Activated CD8-positive, alpha-beta T cell treated with anti-CD3 and anti-CD28 coated beads for 36 hours (primary cell): ENCODE measurements at regions not wholly inside any gene's neighbourhood (a gene's known extent, or its start where the extent isn't known, plus 50 kb on each side); places are given as distances from the start of the nearest gene placed in this dataset.

Experiments
- ATAC-seq: fragments of 200-7000 bp; cut with Tn5 transposase; one replicate; pipeline ENCODE4 v1.10.0; 2021; ENCODE audit warnings: mild to moderate bottlenecking, moderate library complexity
- CTCF ChIA-PET: fragments of 350-600 bp; sonication (Branson Sonifier 250); formaldehyde crosslinking; loops from one replicate; lab custom pipeline; 2021; ENCODE audit warnings: antibody characterized with exemption; lab: Charles Lee
- POLR2A ChIA-PET: fragments of 350-600 bp; sonication (Branson Sonifier 250); formaldehyde crosslinking; loops from one replicate; lab custom pipeline; 2021; ENCODE audit warnings: antibody characterized with exemption; lab: Charles Lee
- DNase-seq: peaks from one replicate; pipeline ENCODE4 v3.0.0-alpha.2; 2020
- H3K27ac Mint-ChIP-seq: one replicate; pipeline ENCODE4 v1.8.0; 2021; ENCODE audit warnings: mild to moderate bottlenecking, mixed read lengths
- H3K27me3 Mint-ChIP-seq: one replicate; pipeline ENCODE4 v1.8.0; 2021; ENCODE audit warnings: mixed read lengths
- H3K36me3 Mint-ChIP-seq: one replicate; pipeline ENCODE4 v1.8.0; 2021; ENCODE audit warnings: low read depth, mixed read lengths
- H3K4me1 Mint-ChIP-seq: one replicate; pipeline ENCODE4 v1.8.0; 2021; ENCODE audit warnings: low read depth, mixed read lengths
- H3K4me3 Mint-ChIP-seq: one replicate; pipeline ENCODE4 v1.8.0; 2021; ENCODE audit warnings: mild to moderate bottlenecking, moderate library complexity, mixed read lengths
- H3K9me3 Mint-ChIP-seq: one replicate; pipeline ENCODE4 v1.8.0; 2021; ENCODE audit warnings: mixed read lengths
- intact Hi-C: fragments of 100-400 bp; cut with micrococcal nuclease; formaldehyde crosslinking; loops from one replicate; pipeline ENCODE4 v1.10.0; 2022
- TF ChIP-seq, protein P1 (sequence below): fragments of 200-600 bp; IDR thresholded peaks from one replicate; pipeline ENCODE4 v1.8.0; 2022; ENCODE audit warnings: antibody characterized with exemption, mild to moderate bottlenecking

DNA sequence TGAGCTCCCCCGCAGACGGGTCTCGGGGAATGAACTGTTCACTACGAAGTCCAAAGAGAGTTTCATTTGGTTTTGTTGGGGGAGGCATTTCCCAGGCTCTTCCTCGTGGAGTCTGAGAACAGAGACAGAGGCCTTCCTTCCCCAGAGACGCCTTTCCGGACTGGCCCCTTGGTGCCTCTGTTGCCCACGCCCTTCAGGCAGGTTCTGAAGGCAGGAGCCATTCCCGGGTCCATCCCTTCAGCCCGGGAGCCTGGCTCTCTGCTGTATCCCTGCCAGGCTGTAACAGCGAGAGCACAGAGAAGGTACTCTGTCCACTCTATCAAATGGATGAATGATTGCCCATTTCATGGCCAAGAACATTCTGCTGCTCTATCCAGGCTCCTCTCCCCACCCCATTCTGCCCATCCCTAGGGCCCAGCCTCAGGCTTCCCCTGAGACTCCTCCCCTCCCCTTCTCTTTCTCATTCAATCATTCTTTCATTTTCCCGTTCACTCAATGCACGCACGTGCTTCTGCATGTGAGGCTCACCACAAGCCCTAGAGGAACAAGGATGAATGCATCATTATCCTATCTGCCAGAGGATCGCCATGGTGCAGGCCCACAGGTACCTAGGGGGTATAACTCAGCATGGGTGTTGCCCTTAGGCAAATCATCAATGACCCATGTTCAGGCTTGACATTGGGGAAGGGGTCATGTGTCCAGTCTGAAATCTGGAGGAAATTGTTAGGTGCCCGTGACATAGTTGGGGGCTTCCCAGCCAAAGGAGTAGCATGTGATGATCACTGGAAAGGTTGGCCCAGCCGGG lies 298.6 kb downstream of the ZNF536 start:
- no peak for DNase-seq
- TF ChIP-seq, protein P1, sequence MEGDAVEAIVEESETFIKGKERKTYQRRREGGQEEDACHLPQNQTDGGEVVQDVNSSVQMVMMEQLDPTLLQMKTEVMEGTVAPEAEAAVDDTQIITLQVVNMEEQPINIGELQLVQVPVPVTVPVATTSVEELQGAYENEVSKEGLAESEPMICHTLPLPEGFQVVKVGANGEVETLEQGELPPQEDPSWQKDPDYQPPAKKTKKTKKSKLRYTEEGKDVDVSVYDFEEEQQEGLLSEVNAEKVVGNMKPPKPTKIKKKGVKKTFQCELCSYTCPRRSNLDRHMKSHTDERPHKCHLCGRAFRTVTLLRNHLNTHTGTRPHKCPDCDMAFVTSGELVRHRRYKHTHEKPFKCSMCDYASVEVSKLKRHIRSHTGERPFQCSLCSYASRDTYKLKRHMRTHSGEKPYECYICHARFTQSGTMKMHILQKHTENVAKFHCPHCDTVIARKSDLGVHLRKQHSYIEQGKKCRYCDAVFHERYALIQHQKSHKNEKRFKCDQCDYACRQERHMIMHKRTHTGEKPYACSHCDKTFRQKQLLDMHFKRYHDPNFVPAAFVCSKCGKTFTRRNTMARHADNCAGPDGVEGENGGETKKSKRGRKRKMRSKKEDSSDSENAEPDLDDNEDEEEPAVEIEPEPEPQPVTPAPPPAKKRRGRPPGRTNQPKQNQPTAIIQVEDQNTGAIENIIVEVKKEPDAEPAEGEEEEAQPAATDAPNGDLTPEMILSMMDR = no peak
- intact Hi-C loops = no loop called here
- Mint-ChIP-seq H3K27me3 (peaks cover 20% of the 10 kb centered on the region), H3K36me3 (no peaks in the 10 kb centered on the region), H3K27ac (no peak overlapping the region), H3K9me3 (no peaks in the 10 kb centered on the region), H3K4me1 (no peaks in the 10 kb centered on the region), H3K4me3 (no peak overlapping the region)
- CTCF ChIA-PET = interaction anchor here (1.7 kb wide), 1 partner anchor 34 kb away, joined by 6 read pairs; no protein-coding TSS in a partner anchor
- POLR2A ChIA-PET = no interaction called here
- no peak for ATAC-seq

DNA sequence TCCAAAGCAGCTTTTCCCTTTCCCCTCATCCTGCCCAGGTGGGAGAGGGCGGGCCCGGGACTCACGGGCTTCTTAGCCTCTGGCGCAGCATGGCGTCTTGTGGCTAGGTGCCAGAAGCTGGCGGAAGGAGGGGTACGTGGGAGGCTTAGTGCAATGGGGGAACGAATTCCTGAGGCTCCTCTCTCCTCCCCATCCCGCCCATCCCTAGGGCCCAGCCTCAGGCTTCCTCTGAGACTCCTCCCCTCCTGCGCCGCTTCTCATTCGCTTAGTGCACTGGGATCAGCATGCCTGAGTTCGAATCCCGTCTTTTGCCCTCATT lies 297.8 kb downstream of the ZNF536 start:
- TF ChIP-seq, protein P1 = no peak
- DNase-seq (no peak), ATAC-seq (no peak)
- CTCF ChIA-PET = interaction anchor here (0.7 to 4.8 kb wide), 12 partner anchors 8 to 1554 kb away, joined by 3 to 35 read pairs (median 5); no protein-coding TSS in a partner anchor
- POLR2A ChIA-PET = no interaction called here
- Mint-ChIP-seq H3K9me3 (no peaks in the 10 kb centered on the region), H3K36me3 (no peaks in the 10 kb centered on the region), H3K4me1 (no peaks in the 10 kb centered on the region), H3K4me3 (no peak overlapping the region), H3K27ac (no peak overlapping the region), H3K27me3 (peaks cover 20% of the 10 kb centered on the region)
- intact Hi-C loops = no loop called here

DNA sequence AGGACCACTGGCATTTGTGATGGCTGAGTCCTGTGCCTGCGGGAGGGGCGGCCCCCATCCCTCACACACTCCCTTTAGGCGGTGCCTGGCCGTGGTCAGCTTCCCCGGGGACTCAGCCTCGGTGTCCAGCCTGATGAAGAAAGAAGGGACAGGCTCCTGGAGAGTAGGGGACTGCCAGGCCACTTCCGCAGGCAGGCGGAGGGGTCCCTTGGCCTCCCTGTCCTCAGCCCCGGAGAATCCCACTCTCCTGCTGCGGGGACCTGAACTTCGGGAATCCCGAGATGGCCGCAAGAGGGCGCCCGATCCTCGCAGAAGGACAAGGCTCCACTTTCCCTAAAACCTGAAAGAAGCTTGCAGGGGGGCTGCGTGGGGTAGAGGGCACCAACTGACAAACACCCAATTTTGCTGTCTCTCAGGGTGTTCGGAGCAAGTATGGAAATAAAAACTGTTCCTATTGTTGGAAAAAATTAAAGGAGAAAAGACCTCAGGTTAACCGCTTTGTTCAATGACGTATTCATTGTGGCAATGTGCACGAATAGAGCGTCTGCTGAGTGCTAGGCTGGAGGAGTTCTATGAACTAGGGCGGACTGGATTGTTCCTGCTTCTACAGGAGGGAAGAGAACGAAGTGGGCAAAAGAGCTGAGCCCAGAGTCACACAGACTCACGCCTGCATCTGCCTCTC lies 297.3 kb downstream of the ZNF536 start:
- no peaks in the 10 kb centered on the region for H3K36me3 Mint-ChIP-seq
- H3K9me3 Mint-ChIP-seq = no peaks in the 10 kb centered on the region
- CTCF ChIA-PET = interaction anchor here (0.7 to 4.8 kb wide), 15 partner anchors 8 to 1555 kb away, joined by 3 to 35 read pairs (median 5); no protein-coding TSS in a partner anchor
- H3K27ac Mint-ChIP-seq = no peak overlapping the region
- H3K4me3 Mint-ChIP-seq = no peak overlapping the region
- POLR2A ChIA-PET = no interaction called here
- ATAC-seq = no peak
- peak; percentile 66 for DNase-seq
- intact Hi-C loops = loop anchor here (10.0 kb wide), 1 partner anchor 1555 kb away; no protein-coding TSS in a partner anchor
- H3K4me1 Mint-ChIP-seq = no peaks in the 10 kb centered on the region
- peaks cover 20% of the 10 kb centered on the region for H3K27me3 Mint-ChIP-seq
- TF ChIP-seq, protein P1 = peak; percentile 80

DNA sequence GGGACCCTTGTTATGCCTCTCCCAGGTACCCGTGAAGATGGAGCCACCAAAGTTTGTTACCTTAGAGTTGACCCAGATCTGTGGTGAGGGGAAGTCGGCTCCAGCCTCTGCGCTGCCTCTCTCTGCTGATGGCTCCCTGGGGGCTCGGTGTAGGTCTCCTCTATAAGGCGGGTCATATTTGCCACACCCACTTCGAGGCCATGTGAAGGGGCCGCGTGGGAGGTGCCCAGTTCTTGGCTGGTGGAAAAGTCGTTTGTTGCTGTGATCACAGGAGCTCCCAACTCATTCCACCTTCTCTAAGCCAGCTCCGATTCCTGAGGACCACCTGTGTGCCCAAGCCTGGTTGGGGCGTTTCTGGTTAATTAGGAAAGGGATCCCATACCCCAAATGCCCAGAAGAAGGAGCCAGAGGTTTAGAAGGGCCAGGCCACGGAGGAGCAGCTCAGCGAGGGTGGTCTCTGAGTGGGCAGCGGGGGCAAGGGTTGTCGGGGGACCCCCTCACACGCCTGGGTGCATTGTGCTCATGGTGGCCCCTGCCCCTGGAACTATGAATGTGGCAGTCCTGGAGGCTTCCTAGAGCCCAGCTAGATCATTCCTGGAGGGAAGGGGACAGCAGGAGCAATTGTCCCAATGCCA lies 296.5 kb downstream of the ZNF536 start:
- intact Hi-C loops = loop anchor here (10.0 kb wide), 1 partner anchor 1556 kb away; no protein-coding TSS in a partner anchor
- H3K36me3 Mint-ChIP-seq = no peaks in the 10 kb centered on the region
- CTCF ChIA-PET = interaction anchor here (0.7 to 4.8 kb wide), 11 partner anchors 9 to 1555 kb away, joined by 4 to 35 read pairs (median 5); no protein-coding TSS in a partner anchor

More for the DNA sequence above, 296.5 kb downstream of the ZNF536 start:
- Mint-ChIP-seq H3K4me3 (no peak overlapping the region), H3K9me3 (no peaks in the 10 kb centered on the region), H3K27me3 (peaks cover 20% of the 10 kb centered on the region), H3K27ac (no peak overlapping the region), H3K4me1 (no peaks in the 10 kb centered on the region)
- TF ChIP-seq, protein P1 = no peak
- DNase-seq (no peak), ATAC-seq (no peak)
- POLR2A ChIA-PET = no interaction called here
